PC-9 (cell line): ENCODE measurements at regions not wholly inside any gene's neighbourhood (a gene's known extent, or its start where the extent isn't known, plus 50 kb on each side); places are given as distances from the start of the nearest gene placed in this dataset.

Experiments used
- CTCF ChIP-seq: fragments of 200-600 bp; sonication (generic); conservative IDR thresholded peaks from 2 replicates; pipeline ENCODE4 v1.6.1; 2017; ENCODE audit warnings: mixed run types, antibody characterized with exemption, mild to moderate bottlenecking, moderate library complexity
- EZH2 ChIP-seq: fragments of 200-600 bp; sonication (generic); IDR thresholded peaks from 2 replicates; pipeline ENCODE4 v1.8.0; 2017; ENCODE audit warnings: antibody characterized with exemption, low read depth

GRCh38 chrX:102847362-102847761, 89.7 kb upstream of the RAB40AL start:
- TF ChIP-seq EZH2, result no peak
- no peak for TF ChIP-seq CTCF
